ENCODE measurements at regions not wholly inside any gene's neighbourhood (a gene's known extent, or its start where the extent isn't known, plus 50 kb on each side); places are given as distances from the start of the nearest gene placed in this dataset.

- H3K36me3 ChIP-seq (ENCODE audit: control insufficient read depth, insufficient read depth, low read length, severe bottlenecking), result no peaks in the 10 kb centered on the region
- no peaks in the 10 kb centered on the region for H3K27me3 ChIP-seq (replicated peaks; ENCODE audit: control insufficient read depth, insufficient read depth, low read length)
- no peaks in the 10 kb centered on the region for H3K9me3 ChIP-seq (ENCODE audit: control insufficient read depth, low read length)
- DNase-seq (ENCODE audit: low read depth), result no peak
- H3K9ac ChIP-seq (ENCODE audit: low read length), result no peak overlapping the region
- H3K4me1 ChIP-seq (ENCODE audit: control insufficient read depth, insufficient read depth, low read length), result no peaks in the 10 kb centered on the region
- no peak overlapping the region for H3K4me3 ChIP-seq (ENCODE audit: low read length)
Measured at GRCh38 chr7:136605532-136606329, 262.7 kb upstream of the CHRM2 start.

GRCh38 chr7:136601772-136602171, 266.7 kb upstream of the CHRM2 start:
- Histone ChIP-seq H3K4me1 (ENCODE audit: control insufficient read depth, insufficient read depth, low read length) (no peaks in the 10 kb centered on the region), H3K4me3 (ENCODE audit: low read length) (no peak overlapping the region), H3K9me3 (ENCODE audit: control insufficient read depth, low read length) (no peaks in the 10 kb centered on the region), H3K9ac (ENCODE audit: low read length) (no peak overlapping the region), H3K27me3 (replicated peaks; ENCODE audit: control insufficient read depth, insufficient read depth, low read length) (no peaks in the 10 kb centered on the region), H3K36me3 (ENCODE audit: control insufficient read depth, insufficient read depth, low read length, severe bottlenecking) (no peaks in the 10 kb centered on the region)
- DNase-seq (ENCODE audit: low read depth), result no peak

DNA sequence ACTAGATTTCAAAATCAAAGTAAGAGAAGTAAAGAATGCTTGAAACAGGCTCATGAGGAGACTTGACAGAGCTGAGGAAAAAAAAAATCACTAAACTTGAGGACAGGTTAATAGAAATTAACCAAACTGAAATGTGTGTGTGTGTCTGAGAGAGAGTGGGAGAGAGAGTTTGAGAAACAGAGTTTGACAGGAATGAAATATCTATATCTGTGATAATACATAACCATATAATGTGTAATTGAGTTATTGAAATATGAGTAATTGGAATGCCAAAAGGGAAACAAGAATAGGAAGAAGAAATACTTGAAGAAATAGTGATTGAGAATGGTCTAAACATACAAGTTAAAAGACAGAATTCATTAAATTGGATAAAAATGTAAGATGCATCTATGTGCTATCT, 268.0 kb upstream of the CHRM2 start:
- no peak overlapping the region for H3K4me3 ChIP-seq (ENCODE audit: low read length)
- peaks cover 3% of the 10 kb centered on the region for H3K9me3 ChIP-seq (ENCODE audit: control insufficient read depth, low read length)
- H3K36me3 ChIP-seq (ENCODE audit: control insufficient read depth, insufficient read depth, low read length, severe bottlenecking), result no peaks in the 10 kb centered on the region

GRCh38 chr7:136594739-136595144, 273.7 kb upstream of the CHRM2 start:
- DNase-seq (ENCODE audit: low read depth), result peak; percentile 39
- no peaks in the 10 kb centered on the region for H3K27me3 ChIP-seq (replicated peaks; ENCODE audit: control insufficient read depth, insufficient read depth, low read length)
- H3K9me3 ChIP-seq (ENCODE audit: control insufficient read depth, low read length), result peaks cover 3% of the 10 kb centered on the region
- no peaks in the 10 kb centered on the region for H3K4me1 ChIP-seq (ENCODE audit: control insufficient read depth, insufficient read depth, low read length)
- H3K4me3 ChIP-seq (ENCODE audit: low read length), result no peak overlapping the region
- H3K36me3 ChIP-seq (ENCODE audit: control insufficient read depth, insufficient read depth, low read length, severe bottlenecking), result no peaks in the 10 kb centered on the region
- H3K9ac ChIP-seq (ENCODE audit: low read length), result no peak overlapping the region

More for the DNA sequence above, 268.0 kb upstream of the CHRM2 start:
- no peak for DNase-seq (ENCODE audit: low read depth)
- Histone ChIP-seq H3K27me3 (replicated peaks; ENCODE audit: control insufficient read depth, insufficient read depth, low read length) (no peaks in the 10 kb centered on the region), H3K4me1 (ENCODE audit: control insufficient read depth, insufficient read depth, low read length) (no peaks in the 10 kb centered on the region), H3K9ac (ENCODE audit: low read length) (no peak overlapping the region)

DNA sequence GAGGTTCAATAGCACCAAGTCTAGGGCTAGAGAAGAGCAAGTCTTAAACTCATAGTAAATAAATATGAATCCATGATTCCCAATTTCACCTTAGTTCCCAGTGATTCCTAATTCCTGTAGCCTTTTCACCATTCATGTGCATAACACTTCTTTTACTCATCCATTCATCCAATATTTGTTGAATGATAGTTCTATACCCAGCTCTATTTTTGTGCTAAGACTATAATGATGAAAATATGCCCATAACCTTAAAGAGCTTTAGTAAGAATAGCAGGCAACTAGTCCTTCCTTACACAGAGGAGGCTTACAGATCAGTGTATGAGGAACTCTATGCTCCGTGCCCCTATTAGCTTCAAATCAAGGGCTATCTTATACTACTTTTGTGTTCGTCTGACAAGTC, 280.2 kb upstream of the CHRM2 start:
- H3K36me3 ChIP-seq (ENCODE audit: control insufficient read depth, insufficient read depth, low read length, severe bottlenecking), result no peaks in the 10 kb centered on the region
- H3K9me3 ChIP-seq (ENCODE audit: control insufficient read depth, low read length), result no peaks in the 10 kb centered on the region
- H3K9ac ChIP-seq (ENCODE audit: low read length), result no peak overlapping the region
- no peak for DNase-seq (ENCODE audit: low read depth)
- H3K4me3 ChIP-seq (ENCODE audit: low read length), result no peak overlapping the region
- H3K27me3 ChIP-seq (replicated peaks; ENCODE audit: control insufficient read depth, insufficient read depth, low read length), result no peaks in the 10 kb centered on the region
- no peaks in the 10 kb centered on the region for H3K4me1 ChIP-seq (ENCODE audit: control insufficient read depth, insufficient read depth, low read length)

- peak; percentile 25 for DNase-seq (ENCODE audit: low read depth)
- no peak overlapping the region for H3K9ac ChIP-seq (ENCODE audit: low read length)
- H3K4me1 ChIP-seq (ENCODE audit: control insufficient read depth, insufficient read depth, low read length), result no peaks in the 10 kb centered on the region
- no peaks in the 10 kb centered on the region for H3K27me3 ChIP-seq (replicated peaks; ENCODE audit: control insufficient read depth, insufficient read depth, low read length)
- H3K9me3 ChIP-seq (ENCODE audit: control insufficient read depth, low read length), result no peaks in the 10 kb centered on the region
- H3K4me3 ChIP-seq (ENCODE audit: low read length), result no peak overlapping the region
- no peaks in the 10 kb centered on the region for H3K36me3 ChIP-seq (ENCODE audit: control insufficient read depth, insufficient read depth, low read length, severe bottlenecking)
Measured at GRCh38 chr7:136585954-136586670, 282.3 kb upstream of the CHRM2 start.

GRCh38 chr7:136566491-136566890, 302.0 kb upstream of the CHRM2 start:
- Histone ChIP-seq H3K36me3 (ENCODE audit: control insufficient read depth, insufficient read depth, low read length, severe bottlenecking) (no peaks in the 10 kb centered on the region), H3K27me3 (replicated peaks; ENCODE audit: control insufficient read depth, insufficient read depth, low read length) (no peaks in the 10 kb centered on the region), H3K9me3 (ENCODE audit: control insufficient read depth, low read length) (no peaks in the 10 kb centered on the region)

GRCh38 chr7:136555933-136556332, 312.5 kb upstream of the CHRM2 start:
- H3K9me3 ChIP-seq (ENCODE audit: control insufficient read depth, low read length), result peaks cover 2% of the 10 kb centered on the region
- no peaks in the 10 kb centered on the region for H3K36me3 ChIP-seq (ENCODE audit: control insufficient read depth, insufficient read depth, low read length, severe bottlenecking)
- H3K9ac ChIP-seq (ENCODE audit: low read length), result no peak overlapping the region
- DNase-seq (ENCODE audit: low read depth), result peak; percentile 11
- no peaks in the 10 kb centered on the region for H3K27me3 ChIP-seq (replicated peaks; ENCODE audit: control insufficient read depth, insufficient read depth, low read length)
- no peak overlapping the region for H3K4me3 ChIP-seq (ENCODE audit: low read length)
- no peaks in the 10 kb centered on the region for H3K4me1 ChIP-seq (ENCODE audit: control insufficient read depth, insufficient read depth, low read length)

More at GRCh38 chr7:136566491-136566890, 302.0 kb upstream of the CHRM2 start:
- no peak overlapping the region for H3K4me3 ChIP-seq (ENCODE audit: low read length)
- no peak for DNase-seq (ENCODE audit: low read depth)
- H3K9ac ChIP-seq (ENCODE audit: low read length), result no peak overlapping the region
- H3K4me1 ChIP-seq (ENCODE audit: control insufficient read depth, insufficient read depth, low read length), result no peaks in the 10 kb centered on the region

DNA sequence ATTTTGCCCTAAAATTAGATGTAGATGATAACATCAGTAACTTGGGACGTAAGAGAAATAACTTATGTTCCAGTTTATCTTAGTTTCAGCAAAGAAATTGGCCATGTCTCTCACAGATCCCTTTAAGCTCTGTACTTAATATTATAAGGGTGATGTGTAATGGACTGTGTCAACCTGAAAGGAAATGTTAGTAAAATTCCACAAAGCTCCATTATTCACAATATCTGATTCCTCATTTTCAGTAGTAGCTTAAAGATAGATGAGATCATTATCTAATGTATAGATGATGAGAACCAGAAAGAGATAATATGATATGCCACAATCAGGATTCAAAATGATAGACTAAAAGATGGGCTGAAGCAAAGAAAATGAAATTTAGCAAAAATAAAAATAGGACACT, 316.8 kb upstream of the CHRM2 start:
- no peak overlapping the region for H3K9ac ChIP-seq (ENCODE audit: low read length)
- no peak overlapping the region for H3K4me3 ChIP-seq (ENCODE audit: low read length)
- no peaks in the 10 kb centered on the region for H3K36me3 ChIP-seq (ENCODE audit: control insufficient read depth, insufficient read depth, low read length, severe bottlenecking)
- no peaks in the 10 kb centered on the region for H3K27me3 ChIP-seq (replicated peaks; ENCODE audit: control insufficient read depth, insufficient read depth, low read length)
- peaks cover 2% of the 10 kb centered on the region for H3K9me3 ChIP-seq (ENCODE audit: control insufficient read depth, low read length)
- DNase-seq (ENCODE audit: low read depth), result no peak
- H3K4me1 ChIP-seq (ENCODE audit: control insufficient read depth, insufficient read depth, low read length), result no peaks in the 10 kb centered on the region

DNA sequence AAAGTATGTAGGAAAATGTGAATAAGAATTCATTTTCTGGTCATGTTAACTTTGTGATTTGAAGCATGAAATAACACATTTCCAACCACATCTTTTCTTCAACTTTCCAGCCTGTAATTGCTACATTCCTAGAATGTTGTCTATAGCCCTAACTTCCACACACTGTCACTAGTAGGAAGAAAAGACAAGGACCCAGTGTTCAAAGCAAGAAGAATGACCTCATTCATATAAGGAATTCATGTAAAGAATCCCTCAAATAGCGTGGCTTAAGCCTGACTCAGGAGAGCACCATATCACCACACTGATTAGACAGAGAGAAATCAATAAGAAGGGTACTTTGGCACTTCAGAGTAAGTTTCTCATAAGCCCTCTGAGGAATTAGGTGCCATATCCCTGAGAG, 318.7 kb upstream of the CHRM2 start:
- H3K36me3 ChIP-seq (ENCODE audit: control insufficient read depth, insufficient read depth, low read length, severe bottlenecking), result no peaks in the 10 kb centered on the region
- H3K4me3 ChIP-seq (ENCODE audit: low read length), result no peak overlapping the region
- H3K4me1 ChIP-seq (ENCODE audit: control insufficient read depth, insufficient read depth, low read length), result no peaks in the 10 kb centered on the region
- no peaks in the 10 kb centered on the region for H3K27me3 ChIP-seq (replicated peaks; ENCODE audit: control insufficient read depth, insufficient read depth, low read length)
- DNase-seq (ENCODE audit: low read depth), result no peak
- no peak overlapping the region for H3K9ac ChIP-seq (ENCODE audit: low read length)
- peaks cover 2% of the 10 kb centered on the region for H3K9me3 ChIP-seq (ENCODE audit: control insufficient read depth, low read length)

DNA sequence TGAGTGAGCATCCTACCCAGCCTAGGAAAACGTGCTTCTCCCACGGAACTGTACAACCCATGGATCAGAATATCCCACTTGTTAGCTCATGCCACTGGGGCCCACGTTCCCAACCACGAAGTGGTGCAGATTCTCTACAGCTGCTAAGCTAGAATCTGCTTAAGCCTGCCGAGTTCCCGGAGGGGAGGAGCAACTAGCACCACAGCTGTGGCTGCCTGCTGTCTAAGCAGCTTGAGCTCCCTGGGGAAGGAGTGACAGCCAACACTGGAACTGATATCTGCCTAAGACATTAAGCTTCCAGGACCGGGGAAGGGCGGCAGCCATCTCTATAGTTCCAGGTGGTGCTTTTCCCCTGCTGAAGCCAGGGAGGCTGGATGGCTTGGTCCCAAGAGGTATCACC, 334.7 kb upstream of the CHRM2 start:
- DNase-seq (ENCODE audit: low read depth), result no peak
- Histone ChIP-seq H3K27me3 (replicated peaks; ENCODE audit: control insufficient read depth, insufficient read depth, low read length) (no peaks in the 10 kb centered on the region), H3K36me3 (ENCODE audit: control insufficient read depth, insufficient read depth, low read length, severe bottlenecking) (no peaks in the 10 kb centered on the region)

More for the DNA sequence above, 334.7 kb upstream of the CHRM2 start:
- no peak overlapping the region for H3K9ac ChIP-seq (ENCODE audit: low read length)
- no peak overlapping the region for H3K4me3 ChIP-seq (ENCODE audit: low read length)
- peaks cover 3% of the 10 kb centered on the region for H3K9me3 ChIP-seq (ENCODE audit: control insufficient read depth, low read length)
- H3K4me1 ChIP-seq (ENCODE audit: control insufficient read depth, insufficient read depth, low read length), result no peaks in the 10 kb centered on the region
